ENCODE measurements at regions not wholly inside any gene's neighbourhood (a gene's known extent, or its start where the extent isn't known, plus 50 kb on each side); places are given as distances from the start of the nearest gene placed in this dataset.

GRCh38 chr6:968791-969190, 275.9 kb upstream of the EXOC2 start:
- no peak for DNase-seq
- intact Hi-C loops (cut with DNase I, micrococcal nuclease): no loop called here
- ChIA-PET CTCF (interaction anchor here (0.6 kb wide), 1 partner anchor 167 kb away, joined by 4 read pairs; no protein-coding TSS in a partner anchor), POLR2A (no interaction called here)
- H3K9me3 Mint-ChIP-seq (ENCODE audit: low read depth): no peaks in the 10 kb centered on the region
- no peak overlapping the region for H3K27ac Mint-ChIP-seq
- no peaks in the 10 kb centered on the region for H3K36me3 Mint-ChIP-seq (ENCODE audit: low read depth)
- H3K4me1 Mint-ChIP-seq: no peaks in the 10 kb centered on the region
- no peak overlapping the region for H3K4me3 Mint-ChIP-seq
- no peak for ATAC-seq
- H3K27me3 Mint-ChIP-seq: peaks cover 15% of the 10 kb centered on the region

- no peak for DNase-seq
- ATAC-seq: no peak
- Mint-ChIP-seq H3K4me3 (no peak overlapping the region), H3K27me3 (peaks cover 17% of the 10 kb centered on the region), H3K36me3 (ENCODE audit: low read depth) (no peaks in the 10 kb centered on the region), H3K4me1 (no peaks in the 10 kb centered on the region), H3K9me3 (ENCODE audit: low read depth) (no peaks in the 10 kb centered on the region), H3K27ac (no peak overlapping the region)
- POLR2A ChIA-PET: no interaction called here
- CTCF ChIA-PET: no interaction called here
- intact Hi-C loops (cut with DNase I, micrococcal nuclease): no loop called here
These were observed 274.8 kb upstream of the EXOC2 start for GRCh38 chr6:967701-968100.

- Mint-ChIP-seq H3K4me3 (no peak overlapping the region), H3K36me3 (ENCODE audit: low read depth) (no peaks in the 10 kb centered on the region), H3K27me3 (peaks cover 23% of the 10 kb centered on the region), H3K4me1 (no peaks in the 10 kb centered on the region), H3K27ac (no peak overlapping the region), H3K9me3 (ENCODE audit: low read depth) (no peaks in the 10 kb centered on the region)
- ATAC-seq (no peak), DNase-seq (no peak)
- ChIA-PET CTCF (no interaction called here), POLR2A (no interaction called here)
- intact Hi-C loops (cut with DNase I, micrococcal nuclease): no loop called here
These were observed 272.4 kb upstream of the EXOC2 start for GRCh38 chr6:965343-965742.

- ChIA-PET POLR2A (no interaction called here), CTCF (no interaction called here)
- H3K36me3 Mint-ChIP-seq (ENCODE audit: low read depth): no peaks in the 10 kb centered on the region
- no peak overlapping the region for H3K27ac Mint-ChIP-seq
- H3K4me1 Mint-ChIP-seq: no peaks in the 10 kb centered on the region
- H3K27me3 Mint-ChIP-seq: peaks cover 21% of the 10 kb centered on the region
- H3K9me3 Mint-ChIP-seq (ENCODE audit: low read depth): no peaks in the 10 kb centered on the region
- H3K4me3 Mint-ChIP-seq: no peak overlapping the region
- no peak for DNase-seq
- intact Hi-C loops (cut with DNase I, micrococcal nuclease): no loop called here
- ATAC-seq: no peak
These were observed 270.5 kb upstream of the EXOC2 start for GRCh38 chr6:963456-963855.

GRCh38 chr6:961407-961960, 268.5 kb upstream of the EXOC2 start:
- ChIA-PET POLR2A (no interaction called here), CTCF (no interaction called here)
- Mint-ChIP-seq H3K9me3 (ENCODE audit: low read depth) (no peaks in the 10 kb centered on the region), H3K27ac (no peak overlapping the region), H3K4me1 (no peaks in the 10 kb centered on the region), H3K4me3 (no peak overlapping the region), H3K27me3 (peaks cover 19% of the 10 kb centered on the region), H3K36me3 (ENCODE audit: low read depth) (no peaks in the 10 kb centered on the region)
- ATAC-seq (no peak), DNase-seq (no peak)
- intact Hi-C loops (cut with DNase I, micrococcal nuclease): no loop called here

GRCh38 chr6:960356-960755, 267.4 kb upstream of the EXOC2 start:
- no peaks in the 10 kb centered on the region for H3K36me3 Mint-ChIP-seq (ENCODE audit: low read depth)

GRCh38 chr6:958488-958887, 265.5 kb upstream of the EXOC2 start:
- ATAC-seq: no peak

More at GRCh38 chr6:960356-960755, 267.4 kb upstream of the EXOC2 start:
- Mint-ChIP-seq H3K9me3 (ENCODE audit: low read depth) (no peaks in the 10 kb centered on the region), H3K4me1 (no peaks in the 10 kb centered on the region), H3K27me3 (peaks cover 15% of the 10 kb centered on the region), H3K4me3 (no peak overlapping the region), H3K27ac (no peak overlapping the region)
- ChIA-PET CTCF (interaction anchor here (0.6 to 1.2 kb wide), 2 partner anchors 16 to 437 kb away, joined by 3 to 4 read pairs; no protein-coding TSS in a partner anchor), POLR2A (no interaction called here)
- ATAC-seq: no peak
- intact Hi-C loops (cut with DNase I, micrococcal nuclease): no loop called here
- no peak for DNase-seq

GRCh38 chr6:951399-952181, 258.7 kb upstream of the EXOC2 start:
- Mint-ChIP-seq H3K27ac (no peak overlapping the region), H3K4me3 (no peak overlapping the region), H3K27me3 (peaks cover 23% of the 10 kb centered on the region), H3K4me1 (no peaks in the 10 kb centered on the region), H3K36me3 (ENCODE audit: low read depth) (no peaks in the 10 kb centered on the region), H3K9me3 (ENCODE audit: low read depth) (no peaks in the 10 kb centered on the region)
- no peak for DNase-seq
- no peak for ATAC-seq
- ChIA-PET POLR2A (no interaction called here), CTCF (no interaction called here)
- intact Hi-C loops (cut with DNase I, micrococcal nuclease): no loop called here

More at GRCh38 chr6:958488-958887, 265.5 kb upstream of the EXOC2 start:
- CTCF ChIA-PET: interaction anchor here (0.7 kb wide), 1 partner anchor 156 kb away, joined by 3 read pairs; no protein-coding TSS in a partner anchor
- intact Hi-C loops (cut with DNase I, micrococcal nuclease): no loop called here
- Mint-ChIP-seq H3K27ac (no peak overlapping the region), H3K36me3 (ENCODE audit: low read depth) (no peaks in the 10 kb centered on the region), H3K9me3 (ENCODE audit: low read depth) (no peaks in the 10 kb centered on the region), H3K27me3 (peaks cover 21% of the 10 kb centered on the region), H3K4me1 (no peaks in the 10 kb centered on the region), H3K4me3 (no peak overlapping the region)
- POLR2A ChIA-PET: no interaction called here
- no peak for DNase-seq

GRCh38 chr6:947235-947934, 254.4 kb upstream of the EXOC2 start:
- intact Hi-C loops (cut with DNase I, micrococcal nuclease): no loop called here

GRCh38 chr6:946546-946945, 253.6 kb upstream of the EXOC2 start:
- H3K27ac Mint-ChIP-seq: no peak overlapping the region
- no peaks in the 10 kb centered on the region for H3K4me1 Mint-ChIP-seq
- H3K36me3 Mint-ChIP-seq (ENCODE audit: low read depth): no peaks in the 10 kb centered on the region
- no peaks in the 10 kb centered on the region for H3K9me3 Mint-ChIP-seq (ENCODE audit: low read depth)
- no peak for DNase-seq
- ChIA-PET CTCF (no interaction called here), POLR2A (no interaction called here)
- intact Hi-C loops (cut with DNase I, micrococcal nuclease): no loop called here
- ATAC-seq: no peak
- H3K4me3 Mint-ChIP-seq: no peak overlapping the region
- peaks cover 5% of the 10 kb centered on the region for H3K27me3 Mint-ChIP-seq

More at GRCh38 chr6:947235-947934, 254.4 kb upstream of the EXOC2 start:
- H3K27ac Mint-ChIP-seq: no peak overlapping the region
- ChIA-PET POLR2A (no interaction called here), CTCF (interaction anchor here (0.5 kb wide), 1 partner anchor 748 kb away, joined by 3 read pairs; no protein-coding TSS in a partner anchor)
- no peak overlapping the region for H3K4me3 Mint-ChIP-seq
- no peaks in the 10 kb centered on the region for H3K36me3 Mint-ChIP-seq (ENCODE audit: low read depth)
- no peak for ATAC-seq
- peaks cover 7% of the 10 kb centered on the region for H3K27me3 Mint-ChIP-seq
- no peaks in the 10 kb centered on the region for H3K4me1 Mint-ChIP-seq
- no peaks in the 10 kb centered on the region for H3K9me3 Mint-ChIP-seq (ENCODE audit: low read depth)
- DNase-seq: no peak

- no peak overlapping the region for H3K27ac Mint-ChIP-seq
- H3K4me1 Mint-ChIP-seq: no peaks in the 10 kb centered on the region
- no peak for ATAC-seq
These were observed 246.8 kb upstream of the EXOC2 start for GRCh38 chr6:939526-940252.

More at GRCh38 chr6:939526-940252, 246.8 kb upstream of the EXOC2 start:
- POLR2A ChIA-PET: no interaction called here
- H3K36me3 Mint-ChIP-seq (ENCODE audit: low read depth): no peaks in the 10 kb centered on the region
- CTCF ChIA-PET: interaction anchor here (0.7 kb wide), 1 partner anchor 431 kb away, joined by 3 read pairs; no protein-coding TSS in a partner anchor
- DNase-seq: no peak
- no peaks in the 10 kb centered on the region for H3K9me3 Mint-ChIP-seq (ENCODE audit: low read depth)
- H3K4me3 Mint-ChIP-seq: no peak overlapping the region
- H3K27me3 Mint-ChIP-seq: peaks cover 9% of the 10 kb centered on the region
- intact Hi-C loops (cut with DNase I, micrococcal nuclease): no loop called here

All from activated CD4-positive, alpha-beta T cell treated with anti-CD3 and anti-CD28 coated beads for 36 hours (primary cell).